GM21723 (cell line): ENCODE measurements at regions not wholly inside any gene's neighbourhood (a gene's known extent, or its start where the extent isn't known, plus 50 kb on each side); places are given as distances from the start of the nearest gene placed in this dataset.
A peak's percentile ranks its signal among the peaks of the same experiment; 100 is the strongest.

ENCODE experiments used
- ATAC-seq: cut with Tn5 transposase; IDR thresholded peaks from one replicate; pipeline ENCODE4 v1.9.1; 2021; ENCODE audit warnings: mild to moderate bottlenecking, moderate library complexity; ENCODE audit not compliant: unreplicated experiment

DNA sequence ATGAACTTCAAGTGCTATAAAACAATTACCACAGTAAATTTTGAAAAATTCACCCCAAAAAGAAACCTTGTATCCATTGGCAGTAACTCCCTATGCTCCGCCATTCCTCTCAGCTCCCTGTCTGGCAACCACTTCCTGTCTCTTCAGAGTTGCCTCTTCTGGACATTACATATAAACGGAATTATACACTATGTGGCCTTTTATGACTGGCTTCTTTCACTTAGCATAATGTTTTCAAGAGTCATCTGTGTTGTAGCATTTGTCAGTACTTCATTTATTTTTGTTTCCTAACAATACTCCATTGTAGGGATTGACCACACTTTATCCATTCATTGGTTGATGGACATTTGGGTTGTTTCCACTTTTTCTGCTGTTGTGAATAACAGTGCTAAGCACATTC is 50.1 kb downstream of the CEP43 start:
- no peak for ATAC-seq

DNA sequence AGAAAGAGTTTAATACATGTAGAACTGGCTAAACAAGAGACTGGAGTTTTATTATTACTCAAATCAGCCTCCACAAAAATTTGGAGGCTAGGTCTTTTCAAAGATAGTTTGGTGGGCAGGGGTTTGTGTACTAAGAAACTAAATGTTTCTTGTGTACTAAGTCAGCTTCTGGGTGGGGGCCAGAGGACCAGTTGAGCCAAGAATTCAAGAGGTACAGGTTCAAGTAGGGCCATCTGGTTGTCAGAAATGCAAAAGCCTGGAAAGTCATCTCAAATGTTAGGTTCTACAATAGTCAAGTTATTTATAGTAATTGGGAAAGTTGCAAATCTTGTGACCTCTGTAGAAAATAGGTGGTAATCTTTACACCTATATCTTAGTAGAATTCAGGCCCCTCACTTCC is 51.7 kb downstream of the CEP43 start:
- no peak for ATAC-seq

DNA sequence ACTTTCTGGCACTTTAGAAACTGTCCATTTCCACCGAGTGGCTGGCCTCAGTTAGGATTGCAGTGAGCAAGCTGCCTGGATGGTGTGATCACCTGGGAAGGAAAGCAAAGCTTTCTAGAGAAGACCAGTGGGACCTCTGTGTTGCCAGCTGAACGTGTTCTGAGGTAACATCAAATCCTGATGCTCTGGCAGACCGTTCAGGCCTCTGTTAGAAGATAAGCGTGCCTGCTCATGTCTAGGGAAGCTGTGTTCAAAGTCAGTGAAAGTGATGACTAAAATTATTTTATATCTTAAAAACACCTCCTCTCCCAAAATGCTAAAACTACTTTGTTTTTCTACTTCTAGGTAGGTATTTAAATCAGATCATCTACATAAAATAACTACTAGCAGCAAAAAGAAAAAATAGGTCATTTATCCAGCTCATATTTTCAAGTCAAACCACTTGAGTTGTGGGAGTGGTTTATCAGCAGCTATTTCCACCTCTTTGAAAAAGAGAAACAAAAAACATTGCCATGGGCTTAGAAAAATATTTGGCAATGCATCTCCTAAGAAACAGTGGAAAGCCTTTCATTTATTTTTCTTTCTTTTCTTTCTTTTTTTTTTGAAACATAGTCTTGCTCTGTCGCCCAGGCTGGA is 54.8 kb downstream of the CEP43 start:
- no peak for ATAC-seq

DNA sequence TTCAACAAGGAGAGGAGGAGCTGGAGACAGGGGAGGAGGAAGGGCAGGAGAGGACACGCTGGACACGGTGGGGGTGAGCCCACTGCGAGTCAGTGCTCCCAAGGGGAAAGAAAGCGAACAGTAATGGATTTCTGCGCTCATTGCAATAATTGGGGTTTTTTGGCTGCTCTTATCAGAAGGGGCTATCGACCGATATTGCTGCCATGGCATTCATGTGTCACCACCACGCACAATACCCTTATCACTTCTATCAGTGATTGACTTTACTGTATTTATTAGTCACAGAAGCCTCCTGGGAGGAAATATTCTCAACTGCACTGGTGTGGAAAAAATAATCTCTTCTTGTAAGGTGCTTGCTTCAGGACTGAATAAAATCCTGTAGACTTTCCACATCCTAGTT is 55.8 kb downstream of the CEP43 start:
- ATAC-seq, result no peak

DNA sequence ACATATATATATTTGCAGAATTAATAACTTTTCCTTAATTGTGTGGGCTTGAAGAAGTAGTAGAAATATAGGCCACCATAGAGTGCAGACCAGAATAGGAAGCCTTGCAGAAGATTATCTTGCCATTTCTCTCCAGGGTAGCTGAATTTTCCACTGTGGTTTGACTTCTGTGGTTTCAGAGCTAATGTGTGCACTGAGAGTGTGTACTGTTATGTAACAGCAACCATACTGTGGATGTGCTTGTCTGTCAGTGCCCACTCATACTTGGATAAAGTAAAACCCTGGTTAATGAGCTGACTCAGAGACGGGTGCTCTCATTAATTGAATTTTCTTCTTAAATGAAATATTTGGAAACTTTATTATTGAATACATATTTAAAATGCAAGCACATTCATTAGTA is 57.2 kb downstream of the CEP43 start:
- peak; percentile 95 for ATAC-seq

DNA sequence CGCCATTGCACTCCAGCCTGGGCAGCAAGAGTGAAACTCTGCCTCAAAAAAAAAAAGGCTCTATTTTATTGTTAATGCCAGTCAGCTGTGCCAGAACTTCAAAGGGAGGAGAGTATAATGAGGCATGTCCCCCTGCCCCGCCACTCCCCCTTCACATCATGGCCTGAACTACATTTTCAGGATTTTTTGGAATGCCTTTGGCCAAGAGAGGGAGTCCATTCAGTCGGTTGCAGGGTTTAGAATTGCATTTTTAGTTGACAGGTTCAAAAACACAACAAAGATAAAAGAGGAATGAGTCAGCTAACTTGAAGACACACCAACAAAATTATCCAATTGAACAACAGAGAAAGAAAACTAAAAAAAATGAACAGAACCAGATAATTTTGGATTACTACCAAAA is 59.1 kb downstream of the CEP43 start:
- no peak for ATAC-seq
